ENCODE measurements at regions not wholly inside any gene's neighbourhood (a gene's known extent, or its start where the extent isn't known, plus 50 kb on each side); places are given as distances from the start of the nearest gene placed in this dataset.
"Not testable (repeated sequence)": the region's sequence is repeated elsewhere in the genome, so short reads cannot be mapped to it uniquely, and the experiment has no call there.

DNA sequence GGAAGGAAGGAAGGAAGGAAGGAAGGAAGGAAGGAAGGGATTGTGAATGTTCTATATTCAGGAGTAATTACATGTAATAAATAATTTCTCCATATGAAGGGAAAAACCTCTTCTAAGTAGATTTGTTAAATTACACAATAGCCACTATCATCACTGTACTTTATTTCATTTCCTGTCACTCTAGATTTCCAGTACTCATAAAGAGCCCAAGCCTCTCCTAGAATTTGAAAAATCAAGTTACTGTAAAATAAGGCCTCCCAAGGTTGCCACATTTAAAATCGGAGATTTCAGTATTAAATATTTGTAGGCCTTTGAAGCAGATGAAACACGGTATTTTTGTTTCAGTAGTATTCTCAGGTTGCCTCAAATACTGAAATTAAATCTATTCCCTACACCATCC, 499.0 kb downstream of the CDH10 start:
- no peak for DNase-seq

GRCh38 chr5:24161559-24161958, 483.2 kb downstream of the CDH10 start:
- DNase-seq = no peak

GRCh38 chr5:24162343-24162742, 482.4 kb downstream of the CDH10 start:
- no peak for DNase-seq

DNA sequence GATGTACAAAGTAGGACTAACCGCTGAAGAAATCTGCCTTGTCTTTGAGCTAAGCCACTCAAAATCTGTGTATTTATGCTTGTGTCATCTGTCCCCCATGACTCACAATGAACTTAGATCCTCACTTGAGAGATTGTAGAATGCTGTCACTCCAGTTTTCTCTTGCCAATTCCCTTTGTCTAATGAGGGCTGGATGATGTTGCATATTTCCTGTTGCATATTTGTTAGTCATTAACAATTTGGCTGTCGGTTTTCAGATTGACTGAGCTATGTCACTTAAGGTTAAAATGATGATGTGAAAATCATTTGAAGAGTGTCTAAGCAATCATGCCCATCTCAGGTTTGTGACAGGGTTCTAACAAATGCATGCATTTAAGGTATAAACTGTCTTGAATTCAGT, 481.7 kb downstream of the CDH10 start:
- no peak for DNase-seq

DNA sequence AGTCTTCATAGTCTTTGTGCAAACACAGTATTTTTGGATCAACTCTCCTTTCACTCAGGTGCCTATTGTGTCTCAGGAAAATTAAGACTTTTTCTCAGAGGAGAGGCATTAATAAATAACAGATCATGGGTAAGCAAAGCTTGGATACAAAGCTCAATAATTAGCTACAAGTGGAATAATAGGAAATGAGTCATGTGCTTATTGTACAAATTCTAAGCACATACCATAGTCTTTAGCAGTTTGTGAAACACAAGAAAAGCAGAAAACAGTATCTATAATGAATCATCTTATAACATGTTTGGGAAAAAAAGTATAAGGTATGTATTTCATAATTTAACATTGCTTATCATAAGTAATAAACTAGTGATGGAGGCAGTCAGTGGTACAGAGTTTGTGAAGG, 477.0 kb downstream of the CDH10 start:
- DNase-seq = no peak

DNA sequence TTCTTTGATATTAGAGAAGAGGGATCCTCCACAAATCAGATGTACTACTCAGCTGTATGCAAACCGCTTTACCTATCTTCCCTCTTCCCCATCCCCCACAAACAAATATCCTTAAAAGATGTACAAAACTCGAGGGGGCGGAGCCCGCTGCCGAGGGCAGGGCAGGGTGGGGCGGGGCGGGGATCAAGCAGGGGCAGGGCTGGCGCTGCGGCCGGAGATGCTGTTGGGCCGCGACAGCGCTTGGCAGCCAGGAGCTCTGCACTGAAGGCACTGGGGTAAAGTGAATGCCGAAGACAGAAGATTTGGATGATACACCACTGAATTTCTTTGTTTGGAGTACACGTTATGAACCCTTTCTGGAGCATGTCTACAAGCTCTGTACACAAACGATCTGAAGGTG, 474.8 kb downstream of the CDH10 start:
- no peak for DNase-seq

DNA sequence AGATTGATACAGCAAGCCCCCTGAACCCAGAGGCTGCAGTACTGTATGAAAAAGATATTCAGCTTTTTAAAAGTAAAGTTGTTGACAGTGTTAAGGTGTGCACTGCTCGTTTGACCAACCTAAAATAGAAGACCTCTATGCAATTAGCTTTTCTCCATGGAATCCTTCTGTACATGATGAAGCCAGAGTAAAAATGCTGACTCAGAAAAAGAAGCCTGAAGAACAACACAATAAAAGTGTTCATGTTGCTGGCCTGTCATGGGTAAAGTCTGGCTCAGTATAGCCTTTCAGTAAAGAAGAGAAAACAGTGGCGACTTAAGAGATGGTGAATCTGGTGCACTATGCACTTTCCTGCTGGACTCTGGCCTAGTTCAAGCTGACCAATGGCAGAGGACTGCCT, 473.8 kb downstream of the CDH10 start:
- DNase-seq = not testable (repeated sequence)

GRCh38 chr5:24177821-24178220, 467.0 kb downstream of the CDH10 start:
- no peak for DNase-seq

DNA sequence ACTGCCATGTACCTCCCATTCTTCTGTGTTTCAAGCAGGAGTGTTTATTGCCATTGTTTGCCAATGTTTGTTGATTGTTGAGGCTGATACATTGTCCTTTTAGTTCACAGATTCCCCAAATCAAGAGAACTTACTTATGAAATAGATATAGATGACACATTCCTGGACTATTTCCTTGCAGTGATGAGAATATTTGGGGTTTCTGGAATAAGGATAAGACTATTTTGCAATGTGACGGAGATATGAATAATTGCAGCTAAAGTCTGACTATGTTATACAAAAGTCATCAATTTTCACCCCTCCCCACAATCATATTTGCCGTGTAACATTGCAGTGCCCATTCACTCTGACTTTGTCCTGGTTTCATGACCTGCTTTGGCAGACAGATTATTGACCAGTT, 460.8 kb downstream of the CDH10 start:
- DNase-seq = no peak

GRCh38 chr5:24188216-24188925, 456.4 kb downstream of the CDH10 start:
- no peak for DNase-seq

DNA sequence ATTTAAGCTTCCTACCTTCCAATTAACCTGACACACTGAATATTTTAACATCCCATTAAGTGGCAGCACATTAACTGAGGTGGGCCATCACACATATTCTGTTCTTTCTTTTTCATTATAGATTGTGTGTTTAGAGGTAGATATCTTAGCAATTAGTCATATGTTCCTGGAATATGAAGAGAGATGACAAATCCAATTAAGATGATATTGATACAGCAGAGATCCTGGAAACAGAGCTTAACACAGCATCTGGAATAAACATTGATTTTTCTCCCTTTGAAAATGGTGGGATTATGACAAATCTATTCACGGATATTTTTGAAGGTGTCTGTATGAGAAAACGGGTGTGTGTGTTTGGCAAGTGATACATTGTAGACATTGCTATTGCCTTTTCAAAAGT, 448.0 kb downstream of the CDH10 start:
- no peak for DNase-seq

- DNase-seq = no peak
These were observed 436.1 kb downstream of the CDH10 start for GRCh38 chr5:24208686-24209106.

DNA sequence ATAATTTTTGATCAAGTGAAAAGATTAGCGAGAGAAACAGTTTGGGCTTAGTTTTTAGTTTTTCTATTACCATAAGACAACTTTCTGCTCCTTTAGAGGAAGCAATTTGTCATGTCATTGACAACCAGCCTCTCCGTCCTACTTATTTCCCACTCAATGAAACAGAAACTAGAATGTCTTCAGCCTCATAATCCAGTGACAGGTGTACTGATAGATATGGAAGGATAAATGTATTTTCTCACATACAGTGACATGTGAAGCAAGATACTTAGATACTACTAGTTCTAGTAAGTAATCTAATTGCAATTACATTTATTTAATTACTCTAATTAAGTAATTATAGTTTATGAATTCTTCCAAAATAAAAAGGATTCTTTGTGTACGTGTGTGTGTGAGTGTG, 429.7 kb downstream of the CDH10 start:
- no peak for DNase-seq

GRCh38 chr5:24222876-24223275, 421.9 kb downstream of the CDH10 start:
- no peak for DNase-seq

- no peak for DNase-seq
These were observed 419.7 kb downstream of the CDH10 start for GRCh38 chr5:24225051-24225450.

GRCh38 chr5:24226479-24226878, 418.3 kb downstream of the CDH10 start:
- DNase-seq = no peak

DNA sequence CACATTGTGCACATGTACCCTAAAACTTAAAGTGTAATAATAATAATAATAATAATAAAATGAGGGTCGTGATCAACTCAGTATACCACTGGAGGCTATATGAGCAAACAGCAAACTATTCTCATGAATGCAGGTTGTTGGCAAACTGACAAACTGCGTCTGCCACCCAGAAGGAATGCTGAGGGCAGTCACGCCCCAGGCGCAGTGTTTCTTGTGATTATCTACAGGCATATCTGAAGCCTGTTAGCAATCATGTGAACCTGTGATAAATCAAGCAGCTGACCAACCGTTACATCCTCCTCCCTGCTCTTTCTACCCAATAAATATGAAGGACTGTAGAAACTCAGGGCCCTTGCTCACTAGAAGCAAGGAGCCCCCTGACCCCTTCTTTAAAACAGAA, 416.9 kb downstream of the CDH10 start:
- not testable (repeated sequence) for DNase-seq

DNA sequence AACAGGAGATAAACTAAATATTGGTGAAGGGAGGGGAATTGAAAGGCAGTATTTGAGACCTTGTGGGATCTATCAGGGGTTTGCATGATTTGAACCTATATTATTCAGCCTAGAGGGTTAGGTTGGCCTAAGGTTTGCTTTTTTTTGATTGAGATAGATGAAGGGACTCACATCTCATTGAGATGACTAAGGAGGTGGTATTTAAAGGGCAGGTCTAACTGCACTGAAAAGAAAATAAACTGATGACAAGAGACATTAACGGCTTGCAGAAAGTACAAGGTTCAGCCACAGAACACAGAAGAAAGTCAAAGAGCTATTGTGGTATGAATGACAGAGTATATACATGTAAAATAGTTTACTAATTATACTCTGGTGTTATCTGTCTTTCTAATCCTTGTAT, 412.7 kb downstream of the CDH10 start:
- no peak for DNase-seq

DNA sequence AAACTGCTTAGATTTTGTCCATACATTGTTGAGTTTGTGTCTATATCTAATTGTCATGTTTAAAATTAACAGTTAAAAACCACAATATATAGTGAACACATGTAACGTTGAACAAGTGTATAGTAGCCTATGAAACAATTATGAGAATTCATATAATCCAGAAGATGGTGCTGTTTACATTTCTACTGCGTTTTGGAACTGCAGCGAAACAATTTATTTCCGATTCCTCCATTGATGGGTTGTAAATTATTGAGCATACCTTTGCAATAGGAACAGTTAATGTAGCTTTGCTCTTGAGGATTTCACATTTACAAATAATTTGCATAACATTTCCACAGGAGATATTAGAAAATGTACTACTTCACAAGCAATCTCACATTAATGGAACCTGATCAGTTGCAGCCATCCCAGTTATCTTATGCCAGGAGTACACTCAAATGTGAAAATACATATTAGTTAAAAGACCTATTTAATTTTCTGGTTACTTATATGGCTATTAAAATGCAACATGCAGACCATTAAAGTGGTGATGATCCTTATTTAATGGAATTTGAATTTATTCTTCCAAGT, 411.8 kb downstream of the CDH10 start:
- no peak for DNase-seq

DNA sequence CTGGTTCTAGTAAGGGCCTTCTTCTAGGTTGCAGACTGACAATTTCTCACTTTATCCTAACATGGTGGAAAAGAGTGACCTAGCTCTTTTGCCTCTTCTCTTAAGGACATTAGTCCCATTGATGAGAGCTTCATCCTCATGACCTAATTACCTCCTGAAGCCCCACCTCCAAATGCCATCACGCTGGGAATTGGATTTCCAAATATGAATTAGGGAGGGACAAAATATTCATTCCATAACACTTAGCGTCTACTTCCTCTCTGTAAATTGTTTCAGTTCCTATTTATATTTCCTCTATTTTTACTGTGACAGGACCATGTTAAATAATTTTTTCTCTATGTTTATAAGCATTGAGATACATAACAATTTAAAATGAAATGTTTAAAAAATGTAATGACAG, 408.8 kb downstream of the CDH10 start:
- DNase-seq = no peak

- DNase-seq = no peak
These were observed 399.0 kb downstream of the CDH10 start for GRCh38 chr5:24245821-24246220.

- no peak for DNase-seq
These were observed 380.2 kb downstream of the CDH10 start for GRCh38 chr5:24264547-24264946.

DNA sequence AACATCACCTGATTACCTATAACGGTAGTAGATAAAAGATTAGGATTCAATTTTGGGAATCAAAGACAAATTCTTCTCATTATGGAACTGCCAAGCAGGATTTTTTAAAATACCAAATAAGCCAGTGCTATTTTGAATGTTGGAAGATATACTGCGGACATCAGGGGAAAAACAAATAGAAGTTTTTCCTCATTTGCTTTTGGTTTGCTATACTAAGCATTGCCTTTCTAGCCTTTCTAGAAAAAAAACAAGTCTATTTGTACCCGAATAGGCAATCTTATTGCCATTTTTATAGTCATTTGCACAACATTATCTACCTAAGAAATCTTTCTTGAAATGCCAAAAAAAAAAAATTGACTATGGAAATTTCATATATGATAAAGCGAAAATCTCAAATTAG, 379.5 kb downstream of the CDH10 start:
- no peak for DNase-seq

DNA sequence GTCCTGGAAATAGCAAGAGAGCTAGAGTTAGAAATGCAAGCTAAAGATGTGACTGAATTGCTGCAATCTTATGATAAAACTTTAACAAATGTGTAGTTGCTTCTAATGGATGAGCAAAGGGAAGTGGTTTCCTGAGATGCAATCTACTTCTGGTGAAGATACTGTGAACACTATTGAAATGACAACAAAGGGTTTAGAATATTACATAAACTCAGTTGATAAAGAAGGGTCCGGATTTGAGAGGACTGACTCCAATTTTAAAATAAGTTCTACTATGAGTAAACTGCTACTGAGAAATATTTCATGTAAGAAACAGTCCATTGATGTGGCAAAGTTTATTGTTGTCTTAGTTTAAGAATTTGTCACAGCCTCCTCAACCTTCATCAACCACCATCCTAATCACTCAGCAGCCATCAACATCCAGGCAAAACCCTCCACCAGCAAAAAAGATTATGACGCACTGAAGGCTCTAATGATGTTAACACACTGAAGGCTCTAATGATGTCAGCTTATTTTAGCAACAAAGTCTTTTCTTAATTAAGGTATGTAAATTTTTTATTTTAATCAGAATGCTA, 376.2 kb downstream of the CDH10 start:
- no peak for DNase-seq

DNA sequence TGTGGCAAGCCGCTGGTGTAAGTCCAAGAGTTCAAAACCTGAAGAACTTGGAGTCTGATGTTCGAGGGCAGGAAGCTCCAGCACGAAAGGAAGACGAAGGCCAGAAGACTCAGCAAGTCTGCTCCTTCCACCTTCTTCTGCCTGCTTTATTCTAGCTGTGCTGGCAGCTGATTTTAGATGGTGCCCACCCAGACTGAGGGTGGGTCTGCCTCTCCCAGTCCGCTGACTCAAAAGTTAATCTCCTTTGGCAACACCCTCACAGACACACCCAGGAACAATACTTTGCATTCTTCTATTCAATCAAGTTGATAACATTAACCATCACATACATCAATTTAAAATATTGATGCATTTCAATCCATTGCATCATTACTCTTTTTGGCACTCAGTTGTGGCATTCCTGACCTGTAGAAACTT, 373.1 kb downstream of the CDH10 start:
- DNase-seq = not testable (repeated sequence)
